ENCODE measurements at regions not wholly inside any gene's neighbourhood (a gene's known extent, or its start where the extent isn't known, plus 50 kb on each side); places are given as distances from the start of the nearest gene placed in this dataset.

DNA sequence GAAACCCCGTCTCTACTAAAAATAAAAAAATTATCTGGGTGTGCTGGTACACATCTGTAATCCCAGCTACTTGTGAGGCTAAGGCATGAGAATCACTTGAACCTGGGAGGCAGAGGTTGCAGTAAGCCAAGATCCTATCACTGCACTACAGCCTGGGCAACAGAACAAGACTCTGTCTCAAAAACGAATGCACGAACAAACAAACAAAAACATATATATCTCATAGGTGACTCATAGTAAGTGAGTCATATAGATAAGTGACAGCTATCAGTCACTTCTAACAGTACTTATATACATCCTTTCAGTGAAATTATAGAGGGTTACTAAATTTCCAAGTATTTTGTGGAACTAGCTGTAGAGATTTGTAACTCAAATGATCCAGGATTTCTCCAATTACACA is 127.3 kb upstream of the FIGN start:
- H3K4me3 ChIP-seq (ENCODE audit: low read depth, low read length): no peak overlapping the region
- TF ChIP-seq, protein P1, sequence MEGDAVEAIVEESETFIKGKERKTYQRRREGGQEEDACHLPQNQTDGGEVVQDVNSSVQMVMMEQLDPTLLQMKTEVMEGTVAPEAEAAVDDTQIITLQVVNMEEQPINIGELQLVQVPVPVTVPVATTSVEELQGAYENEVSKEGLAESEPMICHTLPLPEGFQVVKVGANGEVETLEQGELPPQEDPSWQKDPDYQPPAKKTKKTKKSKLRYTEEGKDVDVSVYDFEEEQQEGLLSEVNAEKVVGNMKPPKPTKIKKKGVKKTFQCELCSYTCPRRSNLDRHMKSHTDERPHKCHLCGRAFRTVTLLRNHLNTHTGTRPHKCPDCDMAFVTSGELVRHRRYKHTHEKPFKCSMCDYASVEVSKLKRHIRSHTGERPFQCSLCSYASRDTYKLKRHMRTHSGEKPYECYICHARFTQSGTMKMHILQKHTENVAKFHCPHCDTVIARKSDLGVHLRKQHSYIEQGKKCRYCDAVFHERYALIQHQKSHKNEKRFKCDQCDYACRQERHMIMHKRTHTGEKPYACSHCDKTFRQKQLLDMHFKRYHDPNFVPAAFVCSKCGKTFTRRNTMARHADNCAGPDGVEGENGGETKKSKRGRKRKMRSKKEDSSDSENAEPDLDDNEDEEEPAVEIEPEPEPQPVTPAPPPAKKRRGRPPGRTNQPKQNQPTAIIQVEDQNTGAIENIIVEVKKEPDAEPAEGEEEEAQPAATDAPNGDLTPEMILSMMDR (IDR thresholded peaks at IDR 0.05; ENCODE audit: borderline replicate concordance, insufficient read depth, low read depth, low read length): no peak

DNA sequence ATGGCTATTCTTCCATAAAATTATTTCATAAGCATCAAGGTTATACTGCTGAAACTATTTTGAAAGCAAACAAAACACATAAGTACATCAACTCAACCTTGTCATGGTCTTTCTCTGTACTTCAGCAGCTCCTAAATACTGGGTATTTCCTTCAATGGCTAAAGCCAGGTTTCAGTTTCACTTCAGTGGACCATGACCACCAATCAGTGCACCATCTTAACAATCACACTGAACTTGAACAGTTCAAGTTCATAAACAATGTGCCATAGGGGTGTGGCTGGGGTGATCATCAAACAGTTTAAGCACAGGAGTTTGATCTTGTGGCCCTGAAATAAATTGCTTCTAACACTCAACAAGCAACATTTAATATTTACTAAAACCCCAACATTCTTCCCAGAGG is 124.1 kb upstream of the FIGN start:
- TF ChIP-seq, protein P1 (IDR thresholded peaks at IDR 0.05; ENCODE audit: borderline replicate concordance, insufficient read depth, low read depth, low read length): no peak
- H3K4me3 ChIP-seq (ENCODE audit: low read depth, low read length): no peak overlapping the region

DNA sequence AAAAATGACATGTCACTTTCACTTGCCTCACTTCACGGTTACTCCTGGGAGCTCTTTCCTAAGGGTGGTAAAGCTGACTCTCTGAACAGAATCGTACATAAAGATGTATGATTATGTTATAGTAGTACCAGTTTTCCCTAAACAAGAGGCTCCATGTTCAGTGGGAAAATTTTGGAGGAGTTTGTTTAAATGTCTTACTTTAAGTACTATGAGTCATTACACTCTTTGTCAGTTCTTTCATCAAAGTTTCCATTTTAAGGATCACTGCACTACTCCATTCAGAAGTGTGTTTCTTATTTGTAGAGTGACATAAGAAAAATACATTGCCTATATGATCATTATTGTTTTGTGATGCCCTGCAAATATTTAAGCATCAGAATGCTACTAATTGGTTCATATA is 121.1 kb upstream of the FIGN start:
- H3K4me3 ChIP-seq (ENCODE audit: low read depth, low read length): no peak overlapping the region
- TF ChIP-seq, protein P1 (IDR thresholded peaks at IDR 0.05; ENCODE audit: borderline replicate concordance, insufficient read depth, low read depth, low read length): no peak

DNA sequence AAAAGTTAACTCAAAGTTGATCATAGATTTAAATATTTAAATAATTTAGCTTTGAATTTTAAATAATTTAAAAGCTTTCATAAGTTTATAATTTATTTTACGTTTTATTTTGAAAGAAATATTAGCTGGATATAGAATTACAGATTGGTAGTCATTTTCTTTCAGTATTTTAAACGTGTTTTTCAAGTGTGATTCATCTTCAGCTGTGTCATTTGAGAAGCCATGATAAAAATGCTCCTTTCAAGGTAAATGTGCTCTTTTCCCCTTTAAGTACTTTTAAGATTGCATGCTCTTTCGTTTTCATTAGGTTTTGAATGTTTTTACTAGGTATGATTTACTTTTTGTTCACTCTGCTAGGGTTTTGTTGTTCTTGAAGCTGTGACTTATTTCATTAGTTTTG is 116.8 kb upstream of the FIGN start:
- TF ChIP-seq, protein P1 (IDR thresholded peaks at IDR 0.05; ENCODE audit: borderline replicate concordance, insufficient read depth, low read depth, low read length): no peak
- no peak overlapping the region for H3K4me3 ChIP-seq (ENCODE audit: low read depth, low read length)

DNA sequence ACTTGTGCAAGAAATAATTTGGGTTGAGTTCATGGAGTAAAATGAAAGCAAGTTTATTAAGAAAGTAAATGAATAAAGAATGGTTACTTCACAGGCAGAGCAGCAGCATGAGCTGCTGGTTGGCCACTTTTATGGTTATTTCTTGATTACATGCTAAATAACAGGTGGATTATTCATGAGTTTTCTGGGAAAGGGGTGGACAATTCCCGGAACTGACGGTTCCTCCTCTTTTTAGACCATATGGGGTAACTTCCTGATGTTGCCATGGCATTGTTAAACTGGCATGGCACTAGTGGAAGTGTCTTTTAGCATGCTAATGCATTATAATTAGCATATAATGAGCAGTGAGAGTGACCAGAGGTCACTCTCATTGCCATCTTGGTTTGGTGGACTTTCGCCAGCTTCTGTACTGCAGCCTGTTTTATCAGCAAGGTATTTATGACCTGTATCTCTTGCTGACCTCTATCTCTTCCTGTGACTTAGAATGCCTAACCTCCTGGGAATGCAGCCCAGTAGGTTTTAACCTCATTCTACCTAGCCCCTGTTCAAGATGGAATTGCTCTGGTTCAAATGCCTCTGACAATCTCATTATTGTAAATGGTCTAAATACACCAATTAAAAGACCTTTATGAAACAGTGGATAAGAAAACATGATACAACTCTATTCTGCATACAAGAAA is 114.1 kb upstream of the FIGN start:
- TF ChIP-seq, protein P1 (IDR thresholded peaks at IDR 0.05; ENCODE audit: borderline replicate concordance, insufficient read depth, low read depth, low read length): no peak
- no peak overlapping the region for H3K4me3 ChIP-seq (ENCODE audit: low read depth, low read length)

DNA sequence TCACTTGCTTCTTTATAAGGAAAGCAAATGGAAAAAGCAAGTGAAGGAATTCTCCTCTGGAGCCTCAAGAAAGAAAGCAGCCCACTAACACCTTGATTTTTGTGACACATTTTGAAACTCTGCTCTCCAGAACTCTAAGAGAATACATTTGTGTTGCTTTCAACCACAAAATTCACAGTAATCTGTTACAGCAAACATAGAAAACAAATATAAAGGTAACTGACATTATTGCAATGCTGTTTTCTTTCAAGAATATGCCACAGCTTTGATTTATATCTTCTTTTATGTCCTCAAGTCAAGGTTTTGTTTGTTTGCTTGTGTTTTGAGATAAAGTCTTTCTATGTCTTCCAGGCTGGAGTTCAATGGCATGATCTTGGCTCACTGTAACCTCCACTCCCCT is 103.1 kb upstream of the FIGN start:
- TF ChIP-seq, protein P1 (IDR thresholded peaks at IDR 0.05; ENCODE audit: borderline replicate concordance, insufficient read depth, low read depth, low read length): no peak
- H3K4me3 ChIP-seq (ENCODE audit: low read depth, low read length): no peak overlapping the region

DNA sequence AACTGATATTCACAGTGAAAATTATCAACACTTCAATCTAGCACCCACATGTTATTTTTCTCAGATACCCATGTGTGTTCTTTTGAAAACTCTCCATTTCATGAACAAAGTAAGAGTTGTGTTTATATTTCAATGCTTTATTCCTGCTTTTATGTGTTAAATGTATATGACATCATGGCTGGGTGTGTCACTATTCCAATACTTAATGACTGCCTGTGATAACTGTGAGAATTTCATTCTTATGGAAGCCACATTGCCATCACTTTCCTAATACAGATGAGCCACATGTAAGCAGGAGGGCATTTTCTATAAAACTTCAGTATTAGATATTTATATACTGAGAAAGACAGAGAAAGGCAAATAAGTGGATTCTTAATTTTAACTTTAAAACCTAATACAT is 100.4 kb upstream of the FIGN start:
- H3K4me3 ChIP-seq (ENCODE audit: low read depth, low read length): no peak overlapping the region
- TF ChIP-seq, protein P1 (IDR thresholded peaks at IDR 0.05; ENCODE audit: borderline replicate concordance, insufficient read depth, low read depth, low read length): no peak
